ENCODE measurements at regions not wholly inside any gene's neighbourhood (a gene's known extent, or its start where the extent isn't known, plus 50 kb on each side); places are given as distances from the start of the nearest gene placed in this dataset.

DNA sequence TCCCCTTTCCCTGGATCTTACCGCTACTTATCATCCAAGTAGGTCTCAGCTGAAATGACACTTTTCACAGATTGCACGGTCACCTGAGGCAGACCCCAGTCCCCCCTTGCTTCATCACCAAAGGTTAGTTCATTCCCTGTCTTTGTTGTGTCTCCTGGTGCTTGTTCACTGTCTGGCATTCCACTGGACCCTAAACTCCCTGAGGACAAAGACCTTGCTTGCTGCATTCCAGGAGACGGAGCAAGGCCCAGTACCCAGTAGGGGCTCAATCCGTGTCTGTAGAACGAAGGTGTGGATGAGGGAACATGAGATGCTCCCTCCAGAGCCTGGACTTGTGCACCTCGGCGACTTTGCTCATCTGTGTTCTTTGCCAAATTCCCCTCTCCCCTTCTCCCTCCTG lies 160.0 kb downstream of the RAB11FIP2 start:
- no peak for TF ChIP-seq EZH2 (IDR thresholded peaks at IDR 0.05)
- no peak for TF ChIP-seq FOXP2 (optimal IDR thresholded peaks at IDR 0.05; ENCODE audit: control extremely low read depth, extremely low read length, insufficient read depth)
- no peak for TF ChIP-seq POLR2AphosphoS5 (IDR thresholded peaks at IDR 0.05; ENCODE audit: borderline replicate concordance, low read depth, low read length)
- no peak overlapping the region for H3K4me3 ChIP-seq
- H3K9ac ChIP-seq (ENCODE audit: insufficient read length): no peak overlapping the region
- H3K36me3 ChIP-seq (ENCODE audit: insufficient read depth, low read length): no peaks in the 10 kb centered on the region
- no peak overlapping the region for H3K27ac ChIP-seq
- DNase-seq (ENCODE audit: low read depth, low spot score): no peak
- no peaks in the 10 kb centered on the region for H3K9me3 ChIP-seq (ENCODE audit: low read depth, low read length)

- DNase-seq (ENCODE audit: low read depth, low spot score): no peak
- TF ChIP-seq EZH2 (IDR thresholded peaks at IDR 0.05) (no peak), FOXP2 (optimal IDR thresholded peaks at IDR 0.05; ENCODE audit: control extremely low read depth, extremely low read length, insufficient read depth) (no peak), POLR2AphosphoS5 (IDR thresholded peaks at IDR 0.05; ENCODE audit: borderline replicate concordance, low read depth, low read length) (no peak)
- H3K4me3 ChIP-seq: no peak overlapping the region
Measured at GRCh38 chr10:117889664-117890063, 157.1 kb downstream of the RAB11FIP2 start.

DNA sequence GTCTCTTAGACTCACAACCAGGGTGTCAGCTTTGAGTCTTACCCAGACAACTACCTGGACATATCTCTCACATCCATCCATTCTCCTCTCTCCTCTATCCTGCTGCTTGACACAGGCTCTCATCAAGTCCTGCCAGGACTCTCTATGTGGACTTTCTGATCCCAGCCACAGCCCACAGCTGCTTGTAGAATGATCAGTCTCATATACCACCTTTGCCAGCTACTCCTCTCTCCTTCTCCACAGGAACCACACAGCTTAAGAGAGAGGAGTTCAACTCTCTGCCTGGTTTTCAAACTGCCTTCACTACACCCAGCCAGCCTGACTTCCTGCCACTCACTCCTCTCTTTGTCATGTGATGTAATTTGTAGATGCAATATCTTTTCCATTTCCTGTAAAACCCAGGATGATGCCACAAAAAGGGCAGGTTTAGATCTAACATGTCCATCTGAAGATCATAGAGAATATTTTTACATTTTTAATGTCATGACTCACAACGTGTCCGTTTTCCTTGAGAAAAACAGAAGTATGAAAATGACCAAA lies 154.0 kb downstream of the RAB11FIP2 start:
- DNase-seq (ENCODE audit: low read depth, low spot score): no peak
- H3K27ac ChIP-seq: no peak overlapping the region

More at GRCh38 chr10:117889664-117890063, 157.1 kb downstream of the RAB11FIP2 start:
- Histone ChIP-seq H3K9ac (ENCODE audit: insufficient read length) (no peak overlapping the region), H3K36me3 (ENCODE audit: insufficient read depth, low read length) (no peaks in the 10 kb centered on the region), H3K27ac (no peak overlapping the region), H3K9me3 (ENCODE audit: low read depth, low read length) (no peaks in the 10 kb centered on the region)

DNA sequence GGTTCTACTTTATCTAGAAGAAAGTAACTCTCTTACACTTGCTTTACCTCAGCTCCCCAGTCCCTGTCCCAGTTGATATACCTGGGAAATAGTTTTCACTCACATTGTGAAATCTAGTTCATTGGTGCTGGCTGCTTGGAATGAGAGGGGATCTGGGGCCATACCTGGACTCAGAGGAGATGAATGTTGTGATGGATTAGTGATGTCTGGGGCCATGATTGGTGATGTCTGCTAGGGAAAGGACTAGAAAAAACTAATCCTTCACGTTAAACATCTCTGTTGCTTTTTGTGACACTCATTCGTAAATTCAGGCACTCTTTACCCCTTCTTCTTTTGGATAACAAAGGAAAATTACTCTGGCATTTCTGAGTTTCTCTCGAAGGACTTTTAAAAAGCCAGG lies 152.4 kb downstream of the RAB11FIP2 start:
- TF ChIP-seq FOXP2 (optimal IDR thresholded peaks at IDR 0.05; ENCODE audit: control extremely low read depth, extremely low read length, insufficient read depth) (no peak), POLR2AphosphoS5 (IDR thresholded peaks at IDR 0.05; ENCODE audit: borderline replicate concordance, low read depth, low read length) (no peak), EZH2 (IDR thresholded peaks at IDR 0.05) (no peak)
- no peak overlapping the region for H3K4me3 ChIP-seq
- no peaks in the 10 kb centered on the region for H3K36me3 ChIP-seq (ENCODE audit: insufficient read depth, low read length)
- no peak for DNase-seq (ENCODE audit: low read depth, low spot score)
- H3K9me3 ChIP-seq (ENCODE audit: low read depth, low read length): no peaks in the 10 kb centered on the region
- no peak overlapping the region for H3K9ac ChIP-seq (ENCODE audit: insufficient read length)
- H3K27ac ChIP-seq: no peak overlapping the region

More for the DNA sequence above, 154.0 kb downstream of the RAB11FIP2 start:
- TF ChIP-seq FOXP2 (optimal IDR thresholded peaks at IDR 0.05; ENCODE audit: control extremely low read depth, extremely low read length, insufficient read depth) (no peak), POLR2AphosphoS5 (IDR thresholded peaks at IDR 0.05; ENCODE audit: borderline replicate concordance, low read depth, low read length) (no peak), EZH2 (IDR thresholded peaks at IDR 0.05) (no peak)
- no peak overlapping the region for H3K4me3 ChIP-seq
- no peaks in the 10 kb centered on the region for H3K36me3 ChIP-seq (ENCODE audit: insufficient read depth, low read length)
- H3K9ac ChIP-seq (ENCODE audit: insufficient read length): no peak overlapping the region
- no peaks in the 10 kb centered on the region for H3K9me3 ChIP-seq (ENCODE audit: low read depth, low read length)

DNA sequence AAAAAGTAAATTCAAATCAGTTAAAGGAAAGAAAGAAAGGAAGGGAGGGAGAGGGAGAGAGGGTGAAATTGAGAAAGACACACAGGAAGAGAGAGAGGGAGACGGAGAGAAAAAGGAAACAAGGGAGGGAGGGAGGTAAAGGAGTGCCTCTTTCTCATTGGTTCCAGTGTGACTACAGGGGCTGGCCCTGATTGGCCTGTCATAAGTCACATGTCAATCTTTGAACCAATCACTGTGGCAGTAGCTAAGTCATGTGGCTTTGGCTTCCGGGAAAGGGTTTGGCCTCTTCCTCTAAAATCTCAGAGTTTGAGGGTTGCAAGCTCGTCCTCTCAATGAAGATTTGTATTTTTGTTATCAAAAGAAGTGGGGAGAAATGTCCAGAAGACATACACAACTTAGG lies 150.2 kb downstream of the RAB11FIP2 start:
- Histone ChIP-seq H3K27ac (no peak overlapping the region), H3K36me3 (ENCODE audit: insufficient read depth, low read length) (no peaks in the 10 kb centered on the region), H3K4me3 (no peak overlapping the region), H3K9ac (ENCODE audit: insufficient read length) (no peak overlapping the region), H3K9me3 (ENCODE audit: low read depth, low read length) (no peaks in the 10 kb centered on the region)
- TF ChIP-seq FOXP2 (optimal IDR thresholded peaks at IDR 0.05; ENCODE audit: control extremely low read depth, extremely low read length, insufficient read depth) (no peak), POLR2AphosphoS5 (IDR thresholded peaks at IDR 0.05; ENCODE audit: borderline replicate concordance, low read depth, low read length) (no peak), EZH2 (IDR thresholded peaks at IDR 0.05) (no peak)
- no peak for DNase-seq (ENCODE audit: low read depth, low spot score)

- DNase-seq (ENCODE audit: low read depth, low spot score): no peak
- Histone ChIP-seq H3K9ac (ENCODE audit: insufficient read length) (no peak overlapping the region), H3K36me3 (ENCODE audit: insufficient read depth, low read length) (no peaks in the 10 kb centered on the region), H3K27ac (no peak overlapping the region), H3K4me3 (no peak overlapping the region), H3K9me3 (ENCODE audit: low read depth, low read length) (no peaks in the 10 kb centered on the region)
- no peak for TF ChIP-seq POLR2AphosphoS5 (IDR thresholded peaks at IDR 0.05; ENCODE audit: borderline replicate concordance, low read depth, low read length)
- TF ChIP-seq FOXP2 (optimal IDR thresholded peaks at IDR 0.05; ENCODE audit: control extremely low read depth, extremely low read length, insufficient read depth): no peak
- no peak for TF ChIP-seq EZH2 (IDR thresholded peaks at IDR 0.05)
Measured at GRCh38 chr10:117899181-117899683, 147.5 kb downstream of the RAB11FIP2 start.

DNA sequence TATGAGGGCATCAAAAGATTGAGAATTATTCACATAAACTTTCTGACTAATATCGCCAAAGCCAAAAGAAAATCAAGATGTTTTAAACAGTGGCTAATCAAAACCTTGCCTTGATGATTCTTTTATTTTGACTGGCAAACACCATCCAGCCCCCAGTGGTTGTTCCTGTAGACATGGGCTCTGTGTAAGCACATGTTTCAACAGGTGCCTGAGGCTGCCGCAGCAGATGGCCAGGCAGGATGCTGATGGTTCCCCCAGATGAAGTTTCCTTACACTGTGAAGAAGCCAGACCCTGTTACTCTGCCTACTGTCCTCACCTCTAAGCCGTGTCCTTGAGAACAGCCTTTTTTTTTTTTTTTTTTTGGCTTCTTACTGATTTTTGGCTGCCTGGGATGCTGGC lies 146.5 kb downstream of the RAB11FIP2 start:
- Histone ChIP-seq H3K27ac (no peak overlapping the region), H3K9ac (ENCODE audit: insufficient read length) (no peak overlapping the region), H3K4me3 (no peak overlapping the region), H3K36me3 (ENCODE audit: insufficient read depth, low read length) (no peaks in the 10 kb centered on the region), H3K9me3 (ENCODE audit: low read depth, low read length) (no peaks in the 10 kb centered on the region)
- no peak for TF ChIP-seq EZH2 (IDR thresholded peaks at IDR 0.05)
- no peak for TF ChIP-seq POLR2AphosphoS5 (IDR thresholded peaks at IDR 0.05; ENCODE audit: borderline replicate concordance, low read depth, low read length)
- no peak for TF ChIP-seq FOXP2 (optimal IDR thresholded peaks at IDR 0.05; ENCODE audit: control extremely low read depth, extremely low read length, insufficient read depth)
- DNase-seq (ENCODE audit: low read depth, low spot score): no peak

- Histone ChIP-seq H3K27ac (no peak overlapping the region), H3K9me3 (ENCODE audit: low read depth, low read length) (no peaks in the 10 kb centered on the region), H3K9ac (ENCODE audit: insufficient read length) (no peak overlapping the region), H3K4me3 (no peak overlapping the region), H3K36me3 (ENCODE audit: insufficient read depth, low read length) (no peaks in the 10 kb centered on the region)
- DNase-seq (ENCODE audit: low read depth, low spot score): no peak
- no peak for TF ChIP-seq FOXP2 (optimal IDR thresholded peaks at IDR 0.05; ENCODE audit: control extremely low read depth, extremely low read length, insufficient read depth)
- TF ChIP-seq POLR2AphosphoS5 (IDR thresholded peaks at IDR 0.05; ENCODE audit: borderline replicate concordance, low read depth, low read length): no peak
- TF ChIP-seq EZH2 (IDR thresholded peaks at IDR 0.05): no peak
Measured at GRCh38 chr10:117903854-117904253, 142.9 kb downstream of the RAB11FIP2 start.

DNA sequence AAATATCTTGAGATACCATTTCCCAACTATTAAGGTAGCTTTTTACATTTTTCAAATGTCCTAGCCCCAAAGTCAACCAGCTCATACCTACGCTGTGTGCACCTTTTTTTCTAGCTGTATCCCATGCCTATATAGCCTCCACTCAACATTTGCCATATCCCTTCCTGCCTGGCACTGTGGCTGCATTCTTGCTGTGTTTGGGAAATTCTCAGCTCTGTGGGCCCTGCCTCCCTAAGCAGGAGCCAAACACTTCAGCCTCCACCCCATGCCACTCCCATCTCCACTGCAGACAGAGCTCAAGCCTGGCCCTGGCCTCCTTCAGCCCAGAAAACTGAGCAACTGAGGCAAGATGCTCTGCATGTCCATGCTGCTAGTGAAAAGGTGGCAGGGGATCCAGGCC lies 141.3 kb downstream of the RAB11FIP2 start:
- H3K9me3 ChIP-seq (ENCODE audit: low read depth, low read length): no peaks in the 10 kb centered on the region
- no peak overlapping the region for H3K4me3 ChIP-seq
- TF ChIP-seq FOXP2 (optimal IDR thresholded peaks at IDR 0.05; ENCODE audit: control extremely low read depth, extremely low read length, insufficient read depth): no peak
- no peak for TF ChIP-seq EZH2 (IDR thresholded peaks at IDR 0.05)
- H3K9ac ChIP-seq (ENCODE audit: insufficient read length): no peak overlapping the region
- no peak overlapping the region for H3K27ac ChIP-seq
- DNase-seq (ENCODE audit: low read depth, low spot score): no peak
- H3K36me3 ChIP-seq (ENCODE audit: insufficient read depth, low read length): no peaks in the 10 kb centered on the region
